OCI-LY7 (cell line): ENCODE measurements at regions not wholly inside any gene's neighbourhood (a gene's known extent, or its start where the extent isn't known, plus 50 kb on each side); places are given as distances from the start of the nearest gene placed in this dataset.

Source experiments
- CTCF ChIP-seq: fragments of 200-600 bp; sonication (generic); conservative IDR thresholded peaks from 2 replicates; pipeline ENCODE4 v1.5.1; 2014; ENCODE audit warnings: mild to moderate bottlenecking, antibody characterized with exemption, low read length, moderate library complexity, mixed read lengths
- EZH2phosphoT487 ChIP-seq: fragments of 200-600 bp; sonication (generic); IDR thresholded peaks from 2 replicates; pipeline ENCODE4 v1.6.1; 2018; ENCODE audit warnings: low read depth, borderline replicate concordance, mild to moderate bottlenecking, mixed run types, antibody characterized with exemption, low read length, moderate library complexity, mixed read lengths

GRCh38 chr18:66126266-66126665, 375.5 kb downstream of the CDH7 start:
- TF ChIP-seq CTCF, result no peak
- no peak for TF ChIP-seq EZH2phosphoT487
